Neural cell (in vitro differentiated cells): ENCODE measurements at regions not wholly inside any gene's neighbourhood (a gene's known extent, or its start where the extent isn't known, plus 50 kb on each side); places are given as distances from the start of the nearest gene placed in this dataset.

Experiments used
- H2AFZ ChIP-seq: fragments of 200-600, 300-800 bp; sonication (generic), shearing (Covaris generic); 2 replicates; pipeline ENCODE4 v1.6.0; 2014; ENCODE audit warnings: low read depth, mild to moderate bottlenecking, antibody characterized with exemption, low read length, moderate library complexity
- H3F3A ChIP-seq: fragments of 200-600 bp; shearing (Covaris generic); 2 replicates; pipeline ENCODE4 v1.6.1; 2016; ENCODE audit warnings: mild to moderate bottlenecking, moderate library complexity, mixed read lengths, antibody characterized with exemption, low read length; ENCODE audit not compliant: insufficient read depth, poor library complexity, severe bottlenecking
- H3K27ac ChIP-seq: fragments of 200-600, 300-800 bp; sonication (generic), shearing (Covaris generic); 2 replicates; pipeline ENCODE4 v1.5.1; 2014; ENCODE audit warnings: mild to moderate bottlenecking, low read length, moderate library complexity
- H3K27me3 ChIP-seq: fragments of 300-800, 200-600 bp; sonication (generic), shearing (Covaris generic); 2 replicates; pipeline ENCODE4 v1.6.0; 2014; ENCODE audit warnings: mild to moderate bottlenecking, low read depth, low read length, moderate library complexity; ENCODE audit not compliant: insufficient read depth
- H3K36me3 ChIP-seq: fragments of 300-800, 200-600 bp; sonication (generic), shearing (Covaris generic); 2 replicates; pipeline ENCODE4 v1.5.1; 2014; ENCODE audit warnings: mild to moderate bottlenecking, antibody characterized with exemption, low read length, moderate library complexity; ENCODE audit not compliant: insufficient read depth
- H3K4me2 ChIP-seq: fragments of 300-800, 200-600 bp; sonication (generic), shearing (Covaris generic); 2 replicates; pipeline ENCODE4 v1.6.0; 2014; ENCODE audit warnings: mild to moderate bottlenecking, low read length
- H3K4me3 ChIP-seq: fragments of 300-800, 200-600 bp; sonication (generic), shearing (Covaris generic); 2 replicates; pipeline ENCODE4 v1.5.1; 2014; ENCODE audit warnings: mild to moderate bottlenecking, low read length, moderate library complexity
- H3K79me2 ChIP-seq: fragments of 200-600 bp; shearing (Covaris generic); replicated peaks from 2 replicates; pipeline ENCODE4 v1.6.0; 2014; ENCODE audit warnings: mild to moderate bottlenecking, low read length, moderate library complexity; ENCODE audit not compliant: insufficient read depth
- H3K9ac ChIP-seq: fragments of 300-800, 200-600 bp; sonication (generic), shearing (Covaris generic); 2 replicates; pipeline ENCODE4 v1.6.1; 2016; ENCODE audit warnings: mild to moderate bottlenecking, low read length, mixed read lengths
- H3K9me2 ChIP-seq: fragments of 200-600 bp; shearing (Covaris generic); 2 replicates; pipeline ENCODE4 v1.6.1; 2016; ENCODE audit warnings: mild to moderate bottlenecking, low read length, mixed read lengths; ENCODE audit not compliant: insufficient read depth
- H3K9me3 ChIP-seq: fragments of 200-600, 300-800 bp; sonication (generic), shearing (Covaris generic); 2 replicates; pipeline ENCODE4 v1.6.1; 2016; ENCODE audit warnings: mild to moderate bottlenecking, mixed run types, low read length, moderate library complexity, mixed read lengths
- H4K20me1 ChIP-seq: fragments of 200-600 bp; shearing (Covaris generic); 2 replicates; pipeline ENCODE4 v1.6.1; 2016; ENCODE audit warnings: mild to moderate bottlenecking, mixed run types; ENCODE audit not compliant: insufficient read depth
- EP300 ChIP-seq: fragments of 450-650 bp; conservative IDR thresholded peaks from 2 replicates; pipeline ENCODE4 v1.6.1; 2014; ENCODE audit warnings: antibody characterized with exemption, mild to moderate bottlenecking, moderate library complexity; ENCODE audit not compliant: poor library complexity, severe bottlenecking
- EZH2 ChIP-seq: fragments of 200-600, 300-800 bp; shearing (Covaris generic), sonication (generic); IDR thresholded peaks from 2 replicates; pipeline ENCODE4 v1.6.1; 2014; ENCODE audit warnings: antibody characterized with exemption, low read length, borderline replicate concordance, mild to moderate bottlenecking; ENCODE audit not compliant: insufficient read depth, poor library complexity, severe bottlenecking
- MXI1 ChIP-seq: fragments of 450-650 bp; conservative IDR thresholded peaks from 2 replicates; pipeline ENCODE4 v1.6.1; 2014; ENCODE audit warnings: antibody characterized with exemption, mild to moderate bottlenecking; ENCODE audit not compliant: poor library complexity, severe bottlenecking
- POLR2AphosphoS5 ChIP-seq: IDR thresholded peaks from 2 replicates; pipeline ENCODE4 v1.6.1; 2012
- RAD21 ChIP-seq: fragments of 450-650 bp; conservative IDR thresholded peaks from 2 replicates; pipeline ENCODE4 v1.6.1; 2014; ENCODE audit warnings: antibody characterized with exemption, mild to moderate bottlenecking, moderate library complexity
- SMC3 ChIP-seq: fragments of 450-650 bp; conservative IDR thresholded peaks from 2 replicates; pipeline ENCODE4 v1.6.1; 2014; ENCODE audit warnings: antibody characterized with exemption, mild to moderate bottlenecking, moderate library complexity; ENCODE audit not compliant: poor library complexity
- TAF1 ChIP-seq: IDR thresholded peaks from 2 replicates; pipeline ENCODE4 v1.6.1; 2012; ENCODE audit warnings: low read depth
- TF ChIP-seq, protein P1 (sequence below): fragments of 450-650 bp; IDR thresholded peaks from 2 replicates; pipeline ENCODE4 v1.5.1; 2014; ENCODE audit warnings: antibody characterized with exemption, mild to moderate bottlenecking, moderate library complexity; ENCODE audit not compliant: poor library complexity, severe bottlenecking
- TF ChIP-seq, protein P2 (sequence below): IDR thresholded peaks from 2 replicates; pipeline ENCODE4 v1.6.1; 2012; ENCODE audit warnings: borderline replicate concordance

DNA sequence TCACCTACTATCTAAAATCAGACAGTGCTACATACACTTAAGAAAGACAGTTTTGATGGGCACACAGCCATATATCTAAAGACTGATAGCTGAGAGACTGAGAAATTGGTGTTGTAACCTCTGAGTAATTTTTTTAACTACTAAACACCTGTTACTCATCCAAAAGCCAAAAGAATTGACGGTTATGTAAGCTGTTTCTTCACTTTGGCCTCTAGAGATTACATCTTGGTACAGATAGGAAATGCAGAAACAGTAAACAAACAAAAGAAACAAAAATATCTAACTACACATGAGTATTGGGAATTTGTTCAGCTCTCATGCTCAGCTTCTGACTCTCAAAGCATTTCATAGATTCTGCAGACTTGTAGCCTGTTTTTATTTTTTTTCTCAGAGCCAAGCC, 152.1 kb upstream of the GAS1 start (continued):
- TF ChIP-seq RAD21 = no peak
- no peak for TF ChIP-seq SMC3

DNA sequence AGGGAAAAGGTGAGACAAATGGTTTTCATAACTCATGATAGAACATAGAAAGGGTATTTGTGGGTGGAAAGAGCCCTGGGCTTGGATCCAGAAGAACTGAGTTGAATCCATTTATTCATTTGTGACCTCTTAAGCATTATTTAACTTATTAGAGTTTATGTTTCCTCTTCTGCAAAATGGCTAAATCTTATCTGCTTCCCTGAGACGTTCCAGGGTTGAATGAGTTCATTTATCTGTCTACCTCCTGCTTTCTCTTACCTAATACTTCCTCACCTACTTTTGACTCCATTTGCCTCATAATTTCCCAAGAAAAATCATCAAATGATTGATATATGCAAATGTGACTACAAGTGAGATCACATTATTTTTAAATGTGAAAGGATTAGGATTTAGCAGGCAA, 152.7 kb upstream of the GAS1 start:
- H3K9ac ChIP-seq = no peak overlapping the region
- no peak overlapping the region for H3K4me2 ChIP-seq
- H2AFZ ChIP-seq = no peak overlapping the region
- H3F3A ChIP-seq = no peaks in the 10 kb centered on the region
- no peaks in the 10 kb centered on the region for H3K79me2 ChIP-seq
- H3K27me3 ChIP-seq = no peaks in the 10 kb centered on the region
- no peaks in the 10 kb centered on the region for H4K20me1 ChIP-seq
- no peak overlapping the region for H3K27ac ChIP-seq
- TF ChIP-seq MXI1 (no peak), EP300 (no peak), POLR2AphosphoS5 (no peak), EZH2 (no peak), RAD21 (no peak), SMC3 (no peak), TAF1 (no peak)
- TF ChIP-seq, protein P1, sequence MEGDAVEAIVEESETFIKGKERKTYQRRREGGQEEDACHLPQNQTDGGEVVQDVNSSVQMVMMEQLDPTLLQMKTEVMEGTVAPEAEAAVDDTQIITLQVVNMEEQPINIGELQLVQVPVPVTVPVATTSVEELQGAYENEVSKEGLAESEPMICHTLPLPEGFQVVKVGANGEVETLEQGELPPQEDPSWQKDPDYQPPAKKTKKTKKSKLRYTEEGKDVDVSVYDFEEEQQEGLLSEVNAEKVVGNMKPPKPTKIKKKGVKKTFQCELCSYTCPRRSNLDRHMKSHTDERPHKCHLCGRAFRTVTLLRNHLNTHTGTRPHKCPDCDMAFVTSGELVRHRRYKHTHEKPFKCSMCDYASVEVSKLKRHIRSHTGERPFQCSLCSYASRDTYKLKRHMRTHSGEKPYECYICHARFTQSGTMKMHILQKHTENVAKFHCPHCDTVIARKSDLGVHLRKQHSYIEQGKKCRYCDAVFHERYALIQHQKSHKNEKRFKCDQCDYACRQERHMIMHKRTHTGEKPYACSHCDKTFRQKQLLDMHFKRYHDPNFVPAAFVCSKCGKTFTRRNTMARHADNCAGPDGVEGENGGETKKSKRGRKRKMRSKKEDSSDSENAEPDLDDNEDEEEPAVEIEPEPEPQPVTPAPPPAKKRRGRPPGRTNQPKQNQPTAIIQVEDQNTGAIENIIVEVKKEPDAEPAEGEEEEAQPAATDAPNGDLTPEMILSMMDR = no peak
- TF ChIP-seq, protein P2, sequence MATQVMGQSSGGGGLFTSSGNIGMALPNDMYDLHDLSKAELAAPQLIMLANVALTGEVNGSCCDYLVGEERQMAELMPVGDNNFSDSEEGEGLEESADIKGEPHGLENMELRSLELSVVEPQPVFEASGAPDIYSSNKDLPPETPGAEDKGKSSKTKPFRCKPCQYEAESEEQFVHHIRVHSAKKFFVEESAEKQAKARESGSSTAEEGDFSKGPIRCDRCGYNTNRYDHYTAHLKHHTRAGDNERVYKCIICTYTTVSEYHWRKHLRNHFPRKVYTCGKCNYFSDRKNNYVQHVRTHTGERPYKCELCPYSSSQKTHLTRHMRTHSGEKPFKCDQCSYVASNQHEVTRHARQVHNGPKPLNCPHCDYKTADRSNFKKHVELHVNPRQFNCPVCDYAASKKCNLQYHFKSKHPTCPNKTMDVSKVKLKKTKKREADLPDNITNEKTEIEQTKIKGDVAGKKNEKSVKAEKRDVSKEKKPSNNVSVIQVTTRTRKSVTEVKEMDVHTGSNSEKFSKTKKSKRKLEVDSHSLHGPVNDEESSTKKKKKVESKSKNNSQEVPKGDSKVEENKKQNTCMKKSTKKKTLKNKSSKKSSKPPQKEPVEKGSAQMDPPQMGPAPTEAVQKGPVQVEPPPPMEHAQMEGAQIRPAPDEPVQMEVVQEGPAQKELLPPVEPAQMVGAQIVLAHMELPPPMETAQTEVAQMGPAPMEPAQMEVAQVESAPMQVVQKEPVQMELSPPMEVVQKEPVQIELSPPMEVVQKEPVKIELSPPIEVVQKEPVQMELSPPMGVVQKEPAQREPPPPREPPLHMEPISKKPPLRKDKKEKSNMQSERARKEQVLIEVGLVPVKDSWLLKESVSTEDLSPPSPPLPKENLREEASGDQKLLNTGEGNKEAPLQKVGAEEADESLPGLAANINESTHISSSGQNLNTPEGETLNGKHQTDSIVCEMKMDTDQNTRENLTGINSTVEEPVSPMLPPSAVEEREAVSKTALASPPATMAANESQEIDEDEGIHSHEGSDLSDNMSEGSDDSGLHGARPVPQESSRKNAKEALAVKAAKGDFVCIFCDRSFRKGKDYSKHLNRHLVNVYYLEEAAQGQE = no peak
- no peaks in the 10 kb centered on the region for H3K9me2 ChIP-seq
- H3K4me3 ChIP-seq = no peak overlapping the region
- no peaks in the 10 kb centered on the region for H3K36me3 ChIP-seq
- no peaks in the 10 kb centered on the region for H3K9me3 ChIP-seq

DNA sequence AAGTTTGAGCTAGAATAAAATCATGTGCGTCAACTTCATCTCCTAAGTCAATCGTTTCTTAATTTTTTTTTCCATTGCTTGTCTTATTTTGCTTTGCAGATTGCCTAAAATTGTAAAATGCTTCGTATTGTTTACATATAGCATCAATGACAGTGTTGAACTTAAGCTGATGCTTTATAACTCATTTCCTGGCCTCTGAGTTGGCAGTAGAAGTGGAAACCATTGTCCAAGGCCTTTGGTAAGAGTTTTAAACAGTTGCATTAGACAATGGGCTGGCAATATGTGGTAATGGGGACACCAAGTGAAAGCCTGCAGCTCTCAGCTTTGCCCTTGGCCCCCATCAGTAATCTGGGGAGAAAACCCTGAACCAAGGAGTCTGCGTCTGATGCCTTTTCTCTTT, 154.8 kb upstream of the GAS1 start:
- Histone ChIP-seq H3K4me3 (no peak overlapping the region), H3K27me3 (no peaks in the 10 kb centered on the region), H3K27ac (no peak overlapping the region), H3K4me2 (no peak overlapping the region), H3K9me3 (no peaks in the 10 kb centered on the region), H3K9ac (no peak overlapping the region), H3K36me3 (no peaks in the 10 kb centered on the region), H3K9me2 (no peaks in the 10 kb centered on the region), H3K79me2 (no peaks in the 10 kb centered on the region), H3F3A (no peaks in the 10 kb centered on the region), H4K20me1 (no peaks in the 10 kb centered on the region), H2AFZ (no peak overlapping the region)
- TF ChIP-seq RAD21 = no peak
- TF ChIP-seq EP300 = no peak
- no peak for TF ChIP-seq MXI1
- TF ChIP-seq, protein P2 = no peak
- TF ChIP-seq SMC3 = no peak
- TF ChIP-seq POLR2AphosphoS5 = no peak
- TF ChIP-seq, protein P1 = no peak
- TF ChIP-seq TAF1 = no peak
- TF ChIP-seq EZH2 = no peak
